Right renal pelvis (tissue), 4 donors: ENCODE measurements at regions not wholly inside any gene's neighbourhood (a gene's known extent, or its start where the extent isn't known, plus 50 kb on each side); places are given as distances from the start of the nearest gene placed in this dataset.
A peak's percentile ranks its signal among the peaks of the same experiment; 100 is the strongest.
"Not testable (repeated sequence)": the region's sequence is repeated elsewhere in the genome, so short reads cannot be mapped to it uniquely, and the experiment has no call there.

Experiments
- DNase-seq, 4 donors: peaks; one replicate each; pipeline ENCODE4 v3.0.0-alpha.2; 2013; ENCODE audit warnings: low read depth in 4 of 4, low spot score in 3 of 4, missing footprints in 1 of 4

- DNase-seq = no peak
Observed at GRCh38 chr11:114801773-114802172, 123.4 kb downstream of the NXPE2 start.

DNA sequence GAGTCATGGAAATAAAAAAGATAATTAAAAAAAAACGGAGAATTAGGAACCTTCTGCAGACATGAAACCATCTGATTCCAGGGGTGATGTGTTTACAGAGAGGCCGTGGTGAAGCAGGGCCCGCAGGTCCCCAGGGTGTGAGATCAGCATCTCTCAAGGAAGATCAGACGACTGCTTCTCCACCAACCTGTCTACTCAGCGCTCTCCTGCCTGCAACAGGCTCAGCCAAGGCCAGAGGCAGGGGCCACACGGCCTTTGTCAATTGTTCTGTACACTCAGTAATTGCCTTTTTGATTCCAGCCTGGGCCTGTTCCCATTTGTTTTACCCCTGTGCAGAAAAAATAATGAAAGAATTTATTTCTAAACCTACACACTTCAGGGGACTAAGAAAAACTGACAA lies 124.6 kb downstream of the NXPE2 start:
- no peak for DNase-seq

- DNase-seq = not testable (repeated sequence)
Observed at GRCh38 chr11:114805431-114805830, 127.1 kb downstream of the NXPE2 start.

DNA sequence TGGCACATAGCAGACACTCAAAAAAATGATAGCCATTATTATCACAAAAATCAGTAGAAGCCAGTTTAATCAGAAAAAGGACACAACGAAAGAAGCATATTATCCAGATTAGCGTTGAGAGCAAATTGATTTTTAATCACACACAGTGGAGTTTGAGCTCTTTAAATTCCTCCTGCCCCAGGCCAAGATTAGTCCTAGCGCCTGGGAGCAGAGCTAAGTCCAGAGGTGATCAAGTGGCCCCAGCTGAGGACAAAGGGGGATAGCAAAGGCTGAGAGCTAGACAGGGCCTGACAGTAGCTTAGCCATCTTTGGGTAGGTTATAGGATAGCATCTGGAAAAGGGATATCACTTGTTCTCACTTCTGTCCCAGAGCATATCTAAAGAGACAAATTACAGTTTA lies 133.6 kb downstream of the NXPE2 start:
- no peak for DNase-seq

DNA sequence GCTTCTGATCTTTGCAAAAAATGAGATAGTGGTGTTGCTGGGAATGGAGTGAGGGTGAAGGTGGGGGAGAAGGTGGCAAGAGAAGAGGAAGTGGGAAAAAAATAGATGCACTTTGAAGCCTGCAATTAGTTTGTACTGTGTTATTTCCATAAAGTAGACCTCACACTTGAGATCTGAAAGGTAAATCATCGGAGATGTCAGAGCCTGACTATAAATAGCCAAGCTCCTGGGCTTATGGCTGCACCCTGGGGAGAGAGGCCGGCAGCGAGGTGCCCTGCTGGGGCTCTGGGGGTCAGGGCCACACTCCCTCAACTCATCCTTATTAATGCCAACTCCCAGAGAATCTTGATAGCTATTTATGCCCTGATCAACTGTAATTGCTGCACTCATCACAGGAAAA lies 134.4 kb downstream of the NXPE2 start:
- no peak for DNase-seq

GRCh38 chr11:114813189-114813718 lies 134.9 kb downstream of the NXPE2 start:
- no peak for DNase-seq

DNA sequence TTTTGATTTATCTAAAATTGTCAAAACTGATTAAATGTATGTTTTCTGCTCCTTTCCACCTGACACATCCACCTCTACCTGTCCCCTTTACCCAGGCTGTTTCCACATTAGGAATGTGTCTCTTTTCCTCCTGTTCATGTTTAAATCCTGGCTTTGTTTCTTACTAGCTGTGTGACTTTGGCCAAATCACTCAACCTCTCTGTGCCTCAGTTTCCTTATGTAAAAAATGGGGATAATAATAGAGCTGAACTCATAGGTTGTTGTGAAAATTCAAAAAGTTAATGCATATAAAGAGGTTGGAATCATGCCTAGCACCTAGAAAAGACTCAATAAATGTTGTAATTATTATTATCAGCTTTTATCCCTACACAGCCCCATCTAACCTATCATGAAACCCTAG lies 136.8 kb downstream of the NXPE2 start:
- DNase-seq = no peak

DNA sequence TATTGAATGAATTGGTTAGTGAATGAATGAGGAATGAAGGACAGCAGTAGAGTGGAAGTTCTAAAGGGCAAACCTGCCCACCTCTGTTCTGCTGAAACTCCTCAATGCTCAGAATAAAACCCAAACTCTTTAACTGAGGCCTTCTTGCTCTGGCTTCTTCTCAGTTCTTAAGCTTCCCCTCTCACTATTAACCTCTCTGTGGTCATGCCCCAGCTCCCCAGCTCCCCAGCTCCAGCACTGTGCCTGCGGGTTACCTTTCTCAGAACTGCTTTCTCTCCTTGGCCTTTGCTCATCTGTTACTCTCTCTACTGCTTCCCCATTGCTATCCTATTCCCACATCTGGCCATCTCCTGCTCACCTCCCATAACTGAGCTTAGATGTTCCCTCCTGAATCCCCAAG lies 137.4 kb downstream of the NXPE2 start:
- DNase-seq = no peak

DNA sequence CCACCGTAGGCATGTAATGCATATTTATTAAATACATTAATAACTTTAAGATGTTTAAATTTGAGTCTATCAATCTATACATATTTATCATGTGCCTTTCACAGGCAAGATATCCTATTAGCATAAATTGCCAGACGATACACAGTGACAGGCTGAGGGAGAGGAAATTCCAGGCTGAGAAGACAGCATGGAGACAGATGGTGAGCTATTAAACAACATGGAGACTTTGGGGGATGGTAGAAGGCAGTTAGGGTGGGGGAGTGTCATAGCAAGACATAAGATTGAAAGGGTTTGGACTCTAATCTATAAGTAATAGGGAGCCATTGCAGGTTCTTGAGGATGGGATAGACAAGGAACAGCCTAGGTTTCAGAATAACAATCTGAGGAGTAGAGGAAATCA lies 138.5 kb downstream of the NXPE2 start:
- no peak for DNase-seq

GRCh38 chr11:114818382-114818781 lies 140.1 kb downstream of the NXPE2 start:
- no peak for DNase-seq

- no peak for DNase-seq
Observed at GRCh38 chr11:114819028-114819427, 140.7 kb downstream of the NXPE2 start.

GRCh38 chr11:114820621-114821020 lies 142.3 kb downstream of the NXPE2 start:
- no peak for DNase-seq

DNA sequence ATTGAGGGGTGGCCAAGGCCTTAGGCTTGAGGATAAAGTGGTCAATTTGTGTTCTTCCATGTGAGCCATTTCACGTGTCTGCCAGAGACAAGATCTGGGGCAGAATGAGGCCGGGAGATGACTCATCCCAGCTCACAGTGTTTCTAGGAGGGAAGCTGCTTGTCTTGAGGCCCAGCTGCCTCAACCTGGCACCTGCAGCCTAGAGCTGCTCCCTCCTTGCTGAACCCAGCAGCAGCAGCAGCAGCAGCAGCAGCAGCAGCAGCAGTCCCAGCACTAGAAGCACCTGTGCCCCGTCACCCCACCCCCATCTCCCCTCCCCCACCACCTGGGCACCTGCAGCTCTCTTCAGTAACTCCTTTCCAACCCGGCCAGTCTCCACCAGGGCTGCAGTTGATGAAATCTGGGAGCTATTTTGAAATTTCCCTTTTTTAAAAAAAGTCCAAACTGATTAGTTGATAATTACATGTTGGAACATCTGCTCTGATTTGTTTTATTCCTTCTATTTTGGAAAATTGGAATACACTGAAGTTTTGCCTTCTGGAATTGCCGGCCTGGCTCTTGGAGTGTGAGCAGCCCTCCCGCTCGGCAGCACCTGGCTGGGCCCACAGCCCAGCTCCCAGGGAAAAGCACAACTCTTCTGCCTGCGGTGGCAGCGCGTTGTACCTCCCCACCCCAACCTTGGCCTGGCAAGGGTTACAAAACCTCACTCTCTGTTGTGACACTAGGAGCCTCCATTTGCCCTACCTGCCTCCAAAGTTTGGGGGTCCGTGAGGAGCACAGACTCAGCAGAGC lies 143.5 kb downstream of the NXPE2 start:
- no peak for DNase-seq

- no peak for DNase-seq
Observed at GRCh38 chr11:114826910-114827442, 148.6 kb downstream of the NXPE2 start.

DNA sequence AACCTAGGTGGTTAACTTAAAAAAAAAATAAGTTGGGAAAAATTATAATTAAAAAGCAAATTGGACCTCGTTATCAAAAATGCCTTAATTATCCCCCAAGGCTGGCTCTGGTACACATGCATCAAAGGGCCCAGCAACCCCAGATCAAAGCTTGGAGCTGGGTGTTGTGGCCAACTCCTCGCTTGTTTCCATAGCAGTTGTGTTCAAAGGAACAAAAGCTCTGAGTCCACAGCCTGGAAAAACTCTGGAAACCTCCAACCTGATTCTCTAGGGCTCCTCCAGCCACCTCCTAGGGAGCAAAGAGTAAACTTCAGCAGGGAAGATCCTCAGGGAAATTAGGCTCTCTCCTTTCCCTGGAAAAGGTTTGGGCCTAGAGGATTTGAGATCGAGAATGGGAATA lies 149.4 kb downstream of the NXPE2 start:
- DNase-seq = no peak

GRCh38 chr11:114832532-114833125 lies 154.3 kb downstream of the NXPE2 start:
- no peak for DNase-seq

GRCh38 chr11:114836161-114836560 lies 157.8 kb downstream of the NXPE2 start:
- DNase-seq = no peak

GRCh38 chr11:114844896-114845295 lies 166.6 kb downstream of the NXPE2 start:
- no peak for DNase-seq

GRCh38 chr11:114845766-114846415 lies 167.6 kb downstream of the NXPE2 start:
- no peak for DNase-seq

DNA sequence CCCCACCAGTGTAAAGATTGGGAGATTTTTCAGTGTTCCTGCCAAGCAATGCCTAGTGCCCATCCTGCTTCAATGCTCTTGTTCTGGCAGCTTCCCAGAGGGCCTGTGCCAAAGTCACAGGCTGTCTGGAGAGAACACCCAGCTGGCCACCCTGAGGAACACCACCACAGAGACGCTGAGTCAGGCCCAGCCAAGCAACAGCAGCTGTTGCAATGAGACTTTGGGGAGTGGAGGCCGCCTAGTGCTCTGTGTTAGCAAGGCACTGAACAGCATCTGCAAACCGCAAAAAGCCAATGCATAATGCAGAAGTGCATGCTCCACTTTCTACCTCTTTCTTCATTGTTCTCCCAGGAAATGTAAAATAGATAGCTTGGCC lies 168.1 kb downstream of the NXPE2 start:
- DNase-seq = no peak

GRCh38 chr11:114847306-114847975 lies 169.1 kb downstream of the NXPE2 start:
- peak in 1 of 4 donors; percentile 25 for DNase-seq
